Keratinocyte (primary cell): ENCODE measurements at regions not wholly inside any gene's neighbourhood (a gene's known extent, or its start where the extent isn't known, plus 50 kb on each side); places are given as distances from the start of the nearest gene placed in this dataset.

Experiments used
- EZH2 ChIP-seq: IDR thresholded peaks from one replicate; pipeline ENCODE4 v1.6.1; 2012; ENCODE audit warnings: inconsistent platforms, mild to moderate bottlenecking, low read length, moderate library complexity
- TF ChIP-seq, protein P1 (sequence below), 3 experiments: IDR thresholded peaks in 1 of 3; conservative IDR thresholded peaks in 1 of 3; optimal IDR thresholded peaks in 1 of 3; 2 replicates in 2 of 3; 3 replicates in 1 of 3; pipeline versions ENCODE3 to v1.5.1; 2011; ENCODE audit warnings: low read length in 3 of 3, mild to moderate bottlenecking in 3 of 3, moderate library complexity in 2 of 3, control low read depth in 1 of 3, inconsistent platforms in 1 of 3; ENCODE audit not compliant: insufficient read depth in 2 of 3; ENCODE audit errors: extremely low read depth in 1 of 3

DNA sequence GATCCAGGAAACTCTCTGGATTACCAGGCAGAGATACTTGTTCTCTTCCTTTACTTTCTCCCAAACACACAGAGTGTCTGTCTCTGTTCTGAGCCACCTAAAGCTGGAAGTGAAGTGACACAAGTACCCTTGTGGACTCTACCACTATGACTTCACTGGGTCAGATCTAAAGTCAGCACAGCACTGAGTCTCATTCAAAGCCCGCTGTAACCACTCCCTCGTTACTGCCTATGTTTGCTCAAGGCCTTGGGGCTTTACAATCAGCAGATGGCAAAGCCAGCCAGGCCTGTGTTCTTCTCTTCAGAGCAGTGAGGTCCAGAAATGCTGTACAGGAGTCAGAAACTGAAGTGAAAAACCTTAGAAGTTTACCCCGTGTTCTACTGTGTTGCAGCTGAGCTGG lies 588.3 kb upstream of the SEMA6D start:
- TF ChIP-seq, protein P1, sequence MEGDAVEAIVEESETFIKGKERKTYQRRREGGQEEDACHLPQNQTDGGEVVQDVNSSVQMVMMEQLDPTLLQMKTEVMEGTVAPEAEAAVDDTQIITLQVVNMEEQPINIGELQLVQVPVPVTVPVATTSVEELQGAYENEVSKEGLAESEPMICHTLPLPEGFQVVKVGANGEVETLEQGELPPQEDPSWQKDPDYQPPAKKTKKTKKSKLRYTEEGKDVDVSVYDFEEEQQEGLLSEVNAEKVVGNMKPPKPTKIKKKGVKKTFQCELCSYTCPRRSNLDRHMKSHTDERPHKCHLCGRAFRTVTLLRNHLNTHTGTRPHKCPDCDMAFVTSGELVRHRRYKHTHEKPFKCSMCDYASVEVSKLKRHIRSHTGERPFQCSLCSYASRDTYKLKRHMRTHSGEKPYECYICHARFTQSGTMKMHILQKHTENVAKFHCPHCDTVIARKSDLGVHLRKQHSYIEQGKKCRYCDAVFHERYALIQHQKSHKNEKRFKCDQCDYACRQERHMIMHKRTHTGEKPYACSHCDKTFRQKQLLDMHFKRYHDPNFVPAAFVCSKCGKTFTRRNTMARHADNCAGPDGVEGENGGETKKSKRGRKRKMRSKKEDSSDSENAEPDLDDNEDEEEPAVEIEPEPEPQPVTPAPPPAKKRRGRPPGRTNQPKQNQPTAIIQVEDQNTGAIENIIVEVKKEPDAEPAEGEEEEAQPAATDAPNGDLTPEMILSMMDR (optimal IDR thresholded peaks at IDR 0.05 in 1 of 3, IDR thresholded peaks at IDR 0.05 in 1 of 3, conservative IDR thresholded peaks at IDR 0.05 in 1 of 3; ENCODE audit: extremely low read depth in 1 of 3, insufficient read depth in 2 of 3, low read length in 3 of 3), result no peak
- no peak for TF ChIP-seq EZH2
